ENCODE measurements at regions not wholly inside any gene's neighbourhood (a gene's known extent, or its start where the extent isn't known, plus 50 kb on each side); places are given as distances from the start of the nearest gene placed in this dataset.

GRCh38 chr1:232223887-232224286 is 406.0 kb downstream of the SIPA1L2 start:
- TF ChIP-seq EZH2phosphoT487 (IDR thresholded peaks at IDR 0.05; ENCODE audit: low read length) (no peak), CTCF (IDR thresholded peaks at IDR 0.05; ENCODE audit: low read length) (no peak), EZH2 (optimal IDR thresholded peaks at IDR 0.05; ENCODE audit: low read depth, low read length) (no peak)

GRCh38 chr1:232223183-232223708 is 406.7 kb downstream of the SIPA1L2 start:
- TF ChIP-seq EZH2 (optimal IDR thresholded peaks at IDR 0.05; ENCODE audit: low read depth, low read length) = no peak
- no peak for TF ChIP-seq CTCF (IDR thresholded peaks at IDR 0.05; ENCODE audit: low read length)
- TF ChIP-seq EZH2phosphoT487 (IDR thresholded peaks at IDR 0.05; ENCODE audit: low read length) = no peak
- Histone ChIP-seq H3K27me3 (replicated peaks; ENCODE audit: insufficient read depth, low read length) (no peaks in the 10 kb centered on the region), H3K4me1 (ENCODE audit: low read length) (no peaks in the 10 kb centered on the region), H3K9me3 (replicated peaks; ENCODE audit: insufficient read depth, low read length) (no peaks in the 10 kb centered on the region), H4K20me1 (ENCODE audit: insufficient read depth, low read length) (no peaks in the 10 kb centered on the region), H3K27ac (ENCODE audit: low read length) (no peak overlapping the region), H3F3A (ENCODE audit: insufficient read depth, low read length) (no peaks in the 10 kb centered on the region), H3K79me2 (ENCODE audit: low read length) (no peaks in the 10 kb centered on the region), H3K4me3 (ENCODE audit: low read length) (no peak overlapping the region), H3K36me3 (replicated peaks; ENCODE audit: insufficient read depth, low read length) (no peaks in the 10 kb centered on the region), H3K4me2 (ENCODE audit: low read depth, low read length) (no peak overlapping the region), H2AFZ (ENCODE audit: low read length) (no peak overlapping the region), H3K9ac (ENCODE audit: low read length) (no peak overlapping the region), H3K9me2 (replicated peaks; ENCODE audit: insufficient read depth, low read length) (no peaks in the 10 kb centered on the region)
- no peak for DNase-seq

More at GRCh38 chr1:232223887-232224286, 406.0 kb downstream of the SIPA1L2 start:
- H3K4me3 ChIP-seq (ENCODE audit: low read length) = no peak overlapping the region
- no peaks in the 10 kb centered on the region for H3K36me3 ChIP-seq (replicated peaks; ENCODE audit: insufficient read depth, low read length)
- no peaks in the 10 kb centered on the region for H3K4me1 ChIP-seq (ENCODE audit: low read length)
- no peaks in the 10 kb centered on the region for H4K20me1 ChIP-seq (ENCODE audit: insufficient read depth, low read length)
- H3K9ac ChIP-seq (ENCODE audit: low read length) = no peak overlapping the region
- H3K9me2 ChIP-seq (replicated peaks; ENCODE audit: insufficient read depth, low read length) = no peaks in the 10 kb centered on the region
- no peak overlapping the region for H3K4me2 ChIP-seq (ENCODE audit: low read depth, low read length)
- no peak overlapping the region for H2AFZ ChIP-seq (ENCODE audit: low read length)
- no peak for DNase-seq
- no peaks in the 10 kb centered on the region for H3K9me3 ChIP-seq (replicated peaks; ENCODE audit: insufficient read depth, low read length)
- no peaks in the 10 kb centered on the region for H3K27me3 ChIP-seq (replicated peaks; ENCODE audit: insufficient read depth, low read length)
- no peaks in the 10 kb centered on the region for H3K79me2 ChIP-seq (ENCODE audit: low read length)
- no peak overlapping the region for H3K27ac ChIP-seq (ENCODE audit: low read length)
- H3F3A ChIP-seq (ENCODE audit: insufficient read depth, low read length) = no peaks in the 10 kb centered on the region

- H3K27ac ChIP-seq (ENCODE audit: low read length) = no peak overlapping the region
- TF ChIP-seq EZH2phosphoT487 (IDR thresholded peaks at IDR 0.05; ENCODE audit: low read length) = no peak
- no peak for TF ChIP-seq EZH2 (optimal IDR thresholded peaks at IDR 0.05; ENCODE audit: low read depth, low read length)
- TF ChIP-seq CTCF (IDR thresholded peaks at IDR 0.05; ENCODE audit: low read length) = no peak
- H3K4me2 ChIP-seq (ENCODE audit: low read depth, low read length) = no peak overlapping the region
- H2AFZ ChIP-seq (ENCODE audit: low read length) = no peak overlapping the region
- H3F3A ChIP-seq (ENCODE audit: insufficient read depth, low read length) = no peaks in the 10 kb centered on the region
- DNase-seq = no peak
- H3K9ac ChIP-seq (ENCODE audit: low read length) = no peak overlapping the region
- no peaks in the 10 kb centered on the region for H3K27me3 ChIP-seq (replicated peaks; ENCODE audit: insufficient read depth, low read length)
- no peaks in the 10 kb centered on the region for H3K9me3 ChIP-seq (replicated peaks; ENCODE audit: insufficient read depth, low read length)
- no peaks in the 10 kb centered on the region for H4K20me1 ChIP-seq (ENCODE audit: insufficient read depth, low read length)
- H3K36me3 ChIP-seq (replicated peaks; ENCODE audit: insufficient read depth, low read length) = no peaks in the 10 kb centered on the region
- no peaks in the 10 kb centered on the region for H3K79me2 ChIP-seq (ENCODE audit: low read length)
- H3K4me3 ChIP-seq (ENCODE audit: low read length) = no peak overlapping the region
- no peaks in the 10 kb centered on the region for H3K9me2 ChIP-seq (replicated peaks; ENCODE audit: insufficient read depth, low read length)
- H3K4me1 ChIP-seq (ENCODE audit: low read length) = no peaks in the 10 kb centered on the region
Measured at GRCh38 chr1:232222614-232223013, 407.3 kb downstream of the SIPA1L2 start.
